Hepatocyte (in vitro differentiated cells): ENCODE measurements at regions not wholly inside any gene's neighbourhood (a gene's known extent, or its start where the extent isn't known, plus 50 kb on each side); places are given as distances from the start of the nearest gene placed in this dataset.
A peak's percentile ranks its signal among the peaks of the same experiment; 100 is the strongest.

Experiments used
- DNase-seq: peaks from one replicate; pipeline ENCODE4 v3.0.0-alpha.2; 2016; ENCODE audit warnings: low spot score
- H2AFZ ChIP-seq: fragments of 200-600 bp; sonication (generic); 2 replicates; pipeline ENCODE4 v1.6.0; 2016; ENCODE audit warnings: antibody characterized with exemption, mild to moderate bottlenecking
- H3K27ac ChIP-seq: fragments of 200-600 bp; sonication (generic); 2 replicates; pipeline ENCODE4 v1.5.1; 2016; ENCODE audit warnings: mild to moderate bottlenecking
- H3K27me3 ChIP-seq: fragments of 200-600 bp; sonication (generic); 2 replicates; pipeline ENCODE4 v1.6.1; 2016
- H3K36me3 ChIP-seq: fragments of 200-600 bp; sonication (generic); replicated peaks from 2 replicates; pipeline ENCODE4 v1.5.1; 2016; ENCODE audit warnings: low read depth; ENCODE audit not compliant: insufficient read depth
- H3K4me1 ChIP-seq: fragments of 200-600 bp; sonication (generic); 2 replicates; pipeline ENCODE4 v1.5.1; 2016; ENCODE audit warnings: mild to moderate bottlenecking, moderate library complexity; ENCODE audit not compliant: insufficient read depth
- H3K4me2 ChIP-seq: fragments of 200-600 bp; sonication (generic); 2 replicates; pipeline ENCODE4 v1.6.0; 2016
- H3K4me3 ChIP-seq: fragments of 200-600 bp; sonication (generic); 2 replicates; pipeline ENCODE4 v1.5.1; 2016; ENCODE audit warnings: mild to moderate bottlenecking
- H3K79me2 ChIP-seq: fragments of 200-600 bp; sonication (generic); 2 replicates; pipeline ENCODE4 v1.6.0; 2017; ENCODE audit warnings: mild to moderate bottlenecking
- H3K9me2 ChIP-seq: fragments of 200-600 bp; sonication (generic); replicated peaks from 2 replicates; pipeline ENCODE4 v1.6.0; 2017; ENCODE audit warnings: mild to moderate bottlenecking; ENCODE audit not compliant: insufficient read depth
- H3K9me3 ChIP-seq: fragments of 200-600 bp; sonication (generic); 2 replicates; pipeline ENCODE4 v1.5.1; 2016; ENCODE audit warnings: low read depth, mild to moderate bottlenecking
- H4K20me1 ChIP-seq: fragments of 200-600 bp; sonication (generic); 2 replicates; pipeline ENCODE4 v1.6.0; 2016; ENCODE audit warnings: mild to moderate bottlenecking; ENCODE audit not compliant: insufficient read depth, poor library complexity, severe bottlenecking
- CTCF ChIP-seq: fragments of 200-600 bp; sonication (generic); IDR thresholded peaks from 2 replicates; pipeline ENCODE4 v1.5.1; 2016; ENCODE audit warnings: antibody characterized with exemption, mild to moderate bottlenecking; ENCODE audit not compliant: poor library complexity
- EZH2 ChIP-seq: fragments of 200-600 bp; sonication (generic); IDR thresholded peaks from 2 replicates; pipeline ENCODE4 v1.6.1; 2016; ENCODE audit warnings: antibody characterized with exemption, mild to moderate bottlenecking, borderline replicate concordance
- EZH2phosphoT487 ChIP-seq: fragments of 200-600 bp; sonication (generic); IDR thresholded peaks from one replicate; pipeline ENCODE4 v1.6.1; 2018; ENCODE audit warnings: antibody characterized with exemption, mild to moderate bottlenecking, low read depth, moderate library complexity; ENCODE audit not compliant: unreplicated experiment, severe bottlenecking
- WGBS: methylation state at CpG from one replicate; pipeline ENCODE4 v1.1.6; 2016; ENCODE audit warnings: low lambda C conversion rate; ENCODE audit errors: missing lambda C conversion rate; 5-methylcytosine and 5-hydroxymethylcytosine counted together

GRCh38 chr5:40006260-40006659 lies 581.5 kb upstream of the DAB2 start:
- no peaks in the 10 kb centered on the region for H4K20me1 ChIP-seq
- no peak overlapping the region for H3K27ac ChIP-seq
- H3K9me2 ChIP-seq, result no peaks in the 10 kb centered on the region
- no peak for DNase-seq
- no peaks in the 10 kb centered on the region for H3K4me1 ChIP-seq
- H3K36me3 ChIP-seq, result no peaks in the 10 kb centered on the region
- no peaks in the 10 kb centered on the region for H3K79me2 ChIP-seq
- TF ChIP-seq EZH2, result no peak
- no peak for TF ChIP-seq EZH2phosphoT487
- TF ChIP-seq CTCF, result no peak
- H2AFZ ChIP-seq, result no peak overlapping the region
- H3K27me3 ChIP-seq, result no peaks in the 10 kb centered on the region
- no peaks in the 10 kb centered on the region for H3K9me3 ChIP-seq
- 100% methylated on average over 1 of the region's 1 CpG for WGBS
- H3K4me2 ChIP-seq, result no peak overlapping the region
- H3K4me3 ChIP-seq, result no peak overlapping the region

DNA sequence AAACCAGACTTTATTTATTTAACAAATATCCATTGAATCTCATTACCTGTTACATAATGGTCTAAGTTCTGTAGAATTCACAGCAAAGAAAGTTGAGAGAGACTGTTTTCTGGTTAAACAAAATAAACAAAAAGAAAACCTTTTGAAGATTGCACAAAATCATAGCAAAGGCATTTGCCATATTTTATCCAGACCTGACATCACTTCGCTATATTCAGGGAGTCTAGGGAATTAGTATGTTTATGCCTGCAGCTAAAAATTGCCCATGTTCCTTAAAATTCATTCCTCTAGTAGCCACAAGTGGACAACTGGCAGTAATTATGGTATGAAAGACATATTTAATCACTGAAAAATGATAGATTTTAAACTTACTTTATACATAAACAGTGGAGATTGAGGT lies 577.0 kb upstream of the DAB2 start:
- H3K4me3 ChIP-seq, result no peak overlapping the region
- H4K20me1 ChIP-seq, result no peaks in the 10 kb centered on the region
- 77% methylated on average over 1 of the region's 1 CpG for WGBS
- H3K9me2 ChIP-seq, result no peaks in the 10 kb centered on the region
- no peak for DNase-seq
- no peaks in the 10 kb centered on the region for H3K79me2 ChIP-seq
- peaks cover 3% of the 10 kb centered on the region for H3K4me1 ChIP-seq
- no peak overlapping the region for H3K4me2 ChIP-seq
- TF ChIP-seq EZH2phosphoT487 (no peak), EZH2 (no peak), CTCF (no peak)
- H3K27me3 ChIP-seq, result no peaks in the 10 kb centered on the region
- H2AFZ ChIP-seq, result no peak overlapping the region
- no peak overlapping the region for H3K27ac ChIP-seq
- peaks cover 3% of the 10 kb centered on the region for H3K9me3 ChIP-seq
- H3K36me3 ChIP-seq, result no peaks in the 10 kb centered on the region

DNA sequence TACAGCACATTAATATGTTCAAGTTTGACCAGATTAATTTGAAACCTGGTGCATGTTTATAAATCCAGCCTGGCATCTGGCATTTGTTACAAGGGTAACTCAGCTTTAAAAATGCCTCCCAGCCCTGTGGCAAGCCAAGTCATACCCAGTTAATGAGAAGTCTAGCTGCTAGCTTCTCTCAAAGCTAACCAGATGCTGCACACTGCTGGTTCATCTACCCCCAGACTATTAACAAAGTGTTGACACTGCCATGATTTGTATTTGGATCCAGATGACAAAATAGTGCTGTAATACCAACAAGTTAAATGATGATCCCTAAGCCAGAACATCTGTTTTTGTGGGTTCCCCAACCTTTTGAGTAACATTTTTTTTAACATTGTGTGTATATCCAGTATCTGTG lies 573.7 kb upstream of the DAB2 start:
- H3K4me1 ChIP-seq, result peaks cover 3% of the 10 kb centered on the region
- H3K36me3 ChIP-seq, result no peaks in the 10 kb centered on the region
- TF ChIP-seq EZH2 (no peak), EZH2phosphoT487 (no peak), CTCF (no peak)
- H3K9me2 ChIP-seq, result no peaks in the 10 kb centered on the region
- no peaks in the 10 kb centered on the region for H3K79me2 ChIP-seq
- no peak overlapping the region for H2AFZ ChIP-seq
- H3K4me3 ChIP-seq, result no peak overlapping the region
- peak; percentile 4 for DNase-seq
- no peak overlapping the region for H3K4me2 ChIP-seq
- H3K27ac ChIP-seq, result no peak overlapping the region
- H4K20me1 ChIP-seq, result no peaks in the 10 kb centered on the region
- H3K27me3 ChIP-seq, result no peaks in the 10 kb centered on the region
- peaks cover 3% of the 10 kb centered on the region for H3K9me3 ChIP-seq

DNA sequence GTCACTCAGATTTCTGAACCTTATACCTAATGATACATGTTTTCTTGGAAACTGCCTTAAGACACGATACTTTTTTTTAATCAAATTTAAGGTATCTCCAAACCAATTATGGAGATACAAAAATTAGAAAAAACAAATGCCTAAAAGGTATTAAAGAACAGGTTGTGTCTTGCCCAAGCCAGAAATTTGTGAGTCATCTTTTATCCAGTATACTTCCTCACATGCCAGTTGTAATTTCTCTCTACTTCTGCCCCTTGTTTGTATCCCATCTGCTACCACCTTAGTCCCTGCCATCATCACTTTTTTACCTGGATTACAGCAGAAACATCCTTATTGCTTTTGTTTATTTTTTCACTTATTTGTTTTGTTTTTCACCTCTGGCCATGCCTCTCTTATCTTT lies 571.2 kb upstream of the DAB2 start:
- H3K79me2 ChIP-seq, result no peaks in the 10 kb centered on the region
- H3K9me3 ChIP-seq, result peaks cover 3% of the 10 kb centered on the region
- TF ChIP-seq EZH2phosphoT487 (no peak), EZH2 (no peak), CTCF (no peak)
- H3K27me3 ChIP-seq, result no peaks in the 10 kb centered on the region
- no peak overlapping the region for H3K4me2 ChIP-seq
- peaks cover 3% of the 10 kb centered on the region for H3K4me1 ChIP-seq
- H2AFZ ChIP-seq, result no peak overlapping the region
- H3K4me3 ChIP-seq, result no peak overlapping the region
- H3K36me3 ChIP-seq, result no peaks in the 10 kb centered on the region
- DNase-seq, result no peak
- no peaks in the 10 kb centered on the region for H4K20me1 ChIP-seq
- 100% methylated on average over 1 of the region's 1 CpG for WGBS
- no peaks in the 10 kb centered on the region for H3K9me2 ChIP-seq
- H3K27ac ChIP-seq, result no peak overlapping the region
